T-helper 17 cell (primary cell): ENCODE measurements at regions not wholly inside any gene's neighbourhood (a gene's known extent, or its start where the extent isn't known, plus 50 kb on each side); places are given as distances from the start of the nearest gene placed in this dataset.

Source experiments
- ATAC-seq: fragments of 150-1000 bp; cut with Tn5 transposase; 2 replicates; pipeline ENCODE4 v1.10.0; 2021; ENCODE audit warnings: mild to moderate bottlenecking, moderate library complexity
- DNase-seq, 3 donors: peaks; one replicate each; pipeline versions ENCODE4 v3.0.0 to v3.0.0-alpha.2; 2020 to 2021
- H3K9me3 ChIP-seq: one replicate; pipeline ENCODE4 v1.7.0; 2013; ENCODE audit warnings: low read length, mild to moderate bottlenecking; ENCODE audit not compliant: control insufficient read depth, poor library complexity, severe bottlenecking
- H3K27ac Mint-ChIP-seq: one replicate; pipeline ENCODE4 v1.8.0; 2022; ENCODE audit warnings: mild to moderate bottlenecking, moderate library complexity, mixed read lengths
- H3K27me3 Mint-ChIP-seq: one replicate; pipeline ENCODE4 v1.8.0; 2022; ENCODE audit warnings: mixed read lengths
- H3K36me3 Mint-ChIP-seq: one replicate; pipeline ENCODE4 v1.8.0; 2022; ENCODE audit warnings: low read depth, mixed read lengths
- H3K4me1 Mint-ChIP-seq: one replicate; pipeline ENCODE4 v1.8.0; 2022; ENCODE audit warnings: mild to moderate bottlenecking, mixed read lengths
- H3K4me3 Mint-ChIP-seq: one replicate; pipeline ENCODE4 v1.8.0; 2022; ENCODE audit warnings: mild to moderate bottlenecking, moderate library complexity, mixed read lengths

- Mint-ChIP-seq H3K27me3 (no peaks in the 10 kb centered on the region), H3K27ac (no peak overlapping the region), H3K4me3 (no peak overlapping the region), H3K4me1 (no peaks in the 10 kb centered on the region), H3K36me3 (no peaks in the 10 kb centered on the region)
- DNase-seq: no peak
- H3K9me3 ChIP-seq: no peaks in the 10 kb centered on the region
- no peak for ATAC-seq
Observed at GRCh38 chr1:106749491-106749890, 307.0 kb upstream of the PRMT6 start.

- no peaks in the 10 kb centered on the region for H3K27me3 Mint-ChIP-seq
- H3K36me3 Mint-ChIP-seq: no peaks in the 10 kb centered on the region
- no peak overlapping the region for H3K27ac Mint-ChIP-seq
- H3K9me3 ChIP-seq: no peaks in the 10 kb centered on the region
- ATAC-seq: no peak
- H3K4me3 Mint-ChIP-seq: no peak overlapping the region
- no peaks in the 10 kb centered on the region for H3K4me1 Mint-ChIP-seq
- no peak for DNase-seq
Observed at GRCh38 chr1:106749906-106750305, 306.6 kb upstream of the PRMT6 start.

- DNase-seq (no peak), ATAC-seq (no peak)
- H3K27me3 Mint-ChIP-seq: no peaks in the 10 kb centered on the region
- no peaks in the 10 kb centered on the region for H3K4me1 Mint-ChIP-seq
- no peaks in the 10 kb centered on the region for H3K9me3 ChIP-seq
- H3K27ac Mint-ChIP-seq: no peak overlapping the region
- no peaks in the 10 kb centered on the region for H3K36me3 Mint-ChIP-seq
- no peak overlapping the region for H3K4me3 Mint-ChIP-seq
Observed at GRCh38 chr1:106751002-106751401, 305.5 kb upstream of the PRMT6 start.

GRCh38 chr1:106753066-106753465, 303.4 kb upstream of the PRMT6 start:
- H3K4me3 Mint-ChIP-seq: no peak overlapping the region

GRCh38 chr1:106754957-106755356, 301.5 kb upstream of the PRMT6 start:
- no peak for DNase-seq
- Mint-ChIP-seq H3K4me3 (no peak overlapping the region), H3K4me1 (no peaks in the 10 kb centered on the region), H3K27ac (no peak overlapping the region), H3K36me3 (no peaks in the 10 kb centered on the region), H3K27me3 (no peaks in the 10 kb centered on the region)
- H3K9me3 ChIP-seq: no peaks in the 10 kb centered on the region
- no peak for ATAC-seq

More at GRCh38 chr1:106753066-106753465, 303.4 kb upstream of the PRMT6 start:
- DNase-seq (no peak), ATAC-seq (no peak)
- H3K27ac Mint-ChIP-seq: no peak overlapping the region
- no peaks in the 10 kb centered on the region for H3K27me3 Mint-ChIP-seq
- no peaks in the 10 kb centered on the region for H3K9me3 ChIP-seq
- no peaks in the 10 kb centered on the region for H3K36me3 Mint-ChIP-seq
- H3K4me1 Mint-ChIP-seq: no peaks in the 10 kb centered on the region

GRCh38 chr1:106755682-106756406, 300.6 kb upstream of the PRMT6 start:
- DNase-seq (no peak), ATAC-seq (no peak)
- no peak overlapping the region for H3K4me3 Mint-ChIP-seq
- H3K27me3 Mint-ChIP-seq: no peaks in the 10 kb centered on the region
- H3K27ac Mint-ChIP-seq: no peak overlapping the region
- H3K36me3 Mint-ChIP-seq: no peaks in the 10 kb centered on the region
- H3K4me1 Mint-ChIP-seq: no peaks in the 10 kb centered on the region
- H3K9me3 ChIP-seq: no peaks in the 10 kb centered on the region

- ATAC-seq (no peak), DNase-seq (no peak)
- H3K9me3 ChIP-seq: no peaks in the 10 kb centered on the region
- H3K4me1 Mint-ChIP-seq: no peaks in the 10 kb centered on the region
- no peak overlapping the region for H3K4me3 Mint-ChIP-seq
- no peaks in the 10 kb centered on the region for H3K36me3 Mint-ChIP-seq
- no peak overlapping the region for H3K27ac Mint-ChIP-seq
- H3K27me3 Mint-ChIP-seq: no peaks in the 10 kb centered on the region
Observed at GRCh38 chr1:106756752-106757151, 299.7 kb upstream of the PRMT6 start.

GRCh38 chr1:106768077-106768476, 288.4 kb upstream of the PRMT6 start:
- H3K36me3 Mint-ChIP-seq: no peaks in the 10 kb centered on the region
- no peaks in the 10 kb centered on the region for H3K9me3 ChIP-seq
- H3K27ac Mint-ChIP-seq: no peak overlapping the region
- ATAC-seq (no peak), DNase-seq (no peak)
- H3K4me3 Mint-ChIP-seq: no peak overlapping the region
- no peaks in the 10 kb centered on the region for H3K27me3 Mint-ChIP-seq
- H3K4me1 Mint-ChIP-seq: no peaks in the 10 kb centered on the region

GRCh38 chr1:106768501-106768900, 288.0 kb upstream of the PRMT6 start:
- H3K9me3 ChIP-seq: no peaks in the 10 kb centered on the region

GRCh38 chr1:106773206-106773605, 283.3 kb upstream of the PRMT6 start:
- ATAC-seq (no peak), DNase-seq (no peak)
- Mint-ChIP-seq H3K27me3 (no peaks in the 10 kb centered on the region), H3K4me3 (no peak overlapping the region), H3K36me3 (no peaks in the 10 kb centered on the region), H3K4me1 (no peaks in the 10 kb centered on the region), H3K27ac (no peak overlapping the region)
- no peaks in the 10 kb centered on the region for H3K9me3 ChIP-seq

More at GRCh38 chr1:106768501-106768900, 288.0 kb upstream of the PRMT6 start:
- Mint-ChIP-seq H3K27ac (no peak overlapping the region), H3K27me3 (no peaks in the 10 kb centered on the region), H3K36me3 (no peaks in the 10 kb centered on the region), H3K4me3 (no peak overlapping the region), H3K4me1 (no peaks in the 10 kb centered on the region)
- DNase-seq (no peak), ATAC-seq (no peak)

GRCh38 chr1:106780066-106780465, 276.4 kb upstream of the PRMT6 start:
- H3K27ac Mint-ChIP-seq: no peak overlapping the region
- no peaks in the 10 kb centered on the region for H3K36me3 Mint-ChIP-seq
- H3K4me1 Mint-ChIP-seq: no peaks in the 10 kb centered on the region
- ATAC-seq (no peak), DNase-seq (no peak)
- H3K4me3 Mint-ChIP-seq: no peak overlapping the region
- no peaks in the 10 kb centered on the region for H3K27me3 Mint-ChIP-seq
- no peaks in the 10 kb centered on the region for H3K9me3 ChIP-seq

GRCh38 chr1:106780806-106781569, 275.5 kb upstream of the PRMT6 start:
- DNase-seq: no peak
- ATAC-seq: no peak
- no peaks in the 10 kb centered on the region for H3K4me1 Mint-ChIP-seq
- no peaks in the 10 kb centered on the region for H3K9me3 ChIP-seq
- H3K4me3 Mint-ChIP-seq: no peak overlapping the region
- H3K27me3 Mint-ChIP-seq: no peaks in the 10 kb centered on the region
- H3K36me3 Mint-ChIP-seq: no peaks in the 10 kb centered on the region
- no peak overlapping the region for H3K27ac Mint-ChIP-seq

GRCh38 chr1:106785176-106785575, 271.3 kb upstream of the PRMT6 start:
- DNase-seq (no peak), ATAC-seq (no peak)
- Mint-ChIP-seq H3K27me3 (no peaks in the 10 kb centered on the region), H3K4me3 (no peak overlapping the region), H3K4me1 (no peaks in the 10 kb centered on the region), H3K27ac (no peak overlapping the region), H3K36me3 (no peaks in the 10 kb centered on the region)
- no peaks in the 10 kb centered on the region for H3K9me3 ChIP-seq

GRCh38 chr1:106787520-106787919, 269.0 kb upstream of the PRMT6 start:
- no peaks in the 10 kb centered on the region for H3K4me1 Mint-ChIP-seq
- H3K27ac Mint-ChIP-seq: no peak overlapping the region
- DNase-seq (no peak), ATAC-seq (no peak)
- no peaks in the 10 kb centered on the region for H3K36me3 Mint-ChIP-seq
- H3K27me3 Mint-ChIP-seq: no peaks in the 10 kb centered on the region
- no peaks in the 10 kb centered on the region for H3K9me3 ChIP-seq
- H3K4me3 Mint-ChIP-seq: no peak overlapping the region
